Femur (tissue), 1 donor: ENCODE measurements at regions not wholly inside any gene's neighbourhood (a gene's known extent, or its start where the extent isn't known, plus 50 kb on each side); places are given as distances from the start of the nearest gene placed in this dataset.
"Not testable (repeated sequence)": the region's sequence is repeated elsewhere in the genome, so short reads cannot be mapped to it uniquely, and the experiment has no call there.

ENCODE experiments used
- DNase-seq: peaks from one replicate; pipeline ENCODE4 v3.0.0-alpha.2; 2017

GRCh38 chr4:138609943-138610350 is 367.8 kb upstream of the SLC7A11 start:
- DNase-seq, result no peak

- DNase-seq, result no peak
These were observed 362.4 kb upstream of the SLC7A11 start for GRCh38 chr4:138604556-138604955.

GRCh38 chr4:138602664-138603063 is 360.5 kb upstream of the SLC7A11 start:
- DNase-seq, result no peak

GRCh38 chr4:138599965-138600364 is 357.8 kb upstream of the SLC7A11 start:
- DNase-seq, result no peak

- DNase-seq, result no peak
These were observed 356.1 kb upstream of the SLC7A11 start for GRCh38 chr4:138598226-138598625.

GRCh38 chr4:138596896-138597295 is 354.7 kb upstream of the SLC7A11 start:
- DNase-seq, result peak; percentile 58

GRCh38 chr4:138595731-138596460 is 353.7 kb upstream of the SLC7A11 start:
- peak; percentile 74 for DNase-seq

GRCh38 chr4:138595171-138595570 is 353.0 kb upstream of the SLC7A11 start:
- DNase-seq, result peak; percentile 31

- no peak for DNase-seq
These were observed 350.6 kb upstream of the SLC7A11 start for GRCh38 chr4:138592796-138593195.

GRCh38 chr4:138591808-138592207 is 349.7 kb upstream of the SLC7A11 start:
- DNase-seq, result no peak

GRCh38 chr4:138588501-138588900 is 346.4 kb upstream of the SLC7A11 start:
- no peak for DNase-seq

- no peak for DNase-seq
These were observed 337.0 kb upstream of the SLC7A11 start for GRCh38 chr4:138579146-138579545.

- DNase-seq, result not testable (repeated sequence)
These were observed 335.7 kb upstream of the SLC7A11 start for GRCh38 chr4:138577826-138578225.

- DNase-seq, result no peak
These were observed 335.0 kb upstream of the SLC7A11 start for GRCh38 chr4:138577145-138577544.

GRCh38 chr4:138576684-138577083 is 334.5 kb upstream of the SLC7A11 start:
- DNase-seq, result no peak

GRCh38 chr4:138573246-138573645 is 331.1 kb upstream of the SLC7A11 start:
- DNase-seq, result no peak

- DNase-seq, result no peak
These were observed 329.9 kb upstream of the SLC7A11 start for GRCh38 chr4:138572007-138572406.

GRCh38 chr4:138567696-138568095 is 325.5 kb upstream of the SLC7A11 start:
- no peak for DNase-seq

GRCh38 chr4:138565576-138565975 is 323.4 kb upstream of the SLC7A11 start:
- DNase-seq, result no peak

- peak; percentile 37 for DNase-seq
These were observed 320.4 kb upstream of the SLC7A11 start for GRCh38 chr4:138562544-138562991.

- no peak for DNase-seq
These were observed 319.8 kb upstream of the SLC7A11 start for GRCh38 chr4:138561906-138562305.

- no peak for DNase-seq
These were observed 319.2 kb upstream of the SLC7A11 start for GRCh38 chr4:138561276-138561880.

GRCh38 chr4:138560448-138560847 is 318.3 kb upstream of the SLC7A11 start:
- no peak for DNase-seq

- DNase-seq, result no peak
These were observed 316.7 kb upstream of the SLC7A11 start for GRCh38 chr4:138558886-138559285.

GRCh38 chr4:138555584-138555983 is 313.4 kb upstream of the SLC7A11 start:
- no peak for DNase-seq
